ENCODE measurements at regions not wholly inside any gene's neighbourhood (a gene's known extent, or its start where the extent isn't known, plus 50 kb on each side); places are given as distances from the start of the nearest gene placed in this dataset.

DNA sequence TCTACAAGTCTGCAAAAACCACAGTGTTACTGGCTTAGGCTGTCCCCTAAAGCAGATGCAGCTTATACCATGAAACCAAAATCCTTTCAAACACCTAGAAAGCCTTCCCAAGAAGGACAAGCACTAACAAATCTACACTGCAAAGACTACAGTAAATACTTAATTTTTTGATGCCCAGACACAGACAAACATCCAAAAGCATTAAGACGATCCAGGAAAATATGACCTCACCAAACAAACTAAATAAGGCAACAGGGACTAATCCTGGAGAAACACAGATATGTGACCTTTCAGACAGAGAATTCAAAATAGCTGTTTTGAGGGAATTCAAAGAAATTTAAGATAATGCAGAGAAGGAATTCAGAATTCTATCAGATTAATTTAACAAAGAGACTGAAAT lies 423.5 kb downstream of the COL12A1 start:
- Histone ChIP-seq H3K36me3 (no peaks in the 10 kb centered on the region), H3K27ac (no peak overlapping the region), H3K4me3 (no peak overlapping the region), H3K27me3 (replicated peaks; ENCODE audit: insufficient read depth) (no peaks in the 10 kb centered on the region), H3K4me1 (replicated peaks) (no peaks in the 10 kb centered on the region), H3K9me3 (no peaks in the 10 kb centered on the region)
- intact Hi-C loops (cut with DNase I): no loop called here
- 74% methylated on average over 1 of the region's 1 CpG for WGBS
- no peak for DNase-seq (ENCODE audit: low spot score)
- TF ChIP-seq, protein P1, sequence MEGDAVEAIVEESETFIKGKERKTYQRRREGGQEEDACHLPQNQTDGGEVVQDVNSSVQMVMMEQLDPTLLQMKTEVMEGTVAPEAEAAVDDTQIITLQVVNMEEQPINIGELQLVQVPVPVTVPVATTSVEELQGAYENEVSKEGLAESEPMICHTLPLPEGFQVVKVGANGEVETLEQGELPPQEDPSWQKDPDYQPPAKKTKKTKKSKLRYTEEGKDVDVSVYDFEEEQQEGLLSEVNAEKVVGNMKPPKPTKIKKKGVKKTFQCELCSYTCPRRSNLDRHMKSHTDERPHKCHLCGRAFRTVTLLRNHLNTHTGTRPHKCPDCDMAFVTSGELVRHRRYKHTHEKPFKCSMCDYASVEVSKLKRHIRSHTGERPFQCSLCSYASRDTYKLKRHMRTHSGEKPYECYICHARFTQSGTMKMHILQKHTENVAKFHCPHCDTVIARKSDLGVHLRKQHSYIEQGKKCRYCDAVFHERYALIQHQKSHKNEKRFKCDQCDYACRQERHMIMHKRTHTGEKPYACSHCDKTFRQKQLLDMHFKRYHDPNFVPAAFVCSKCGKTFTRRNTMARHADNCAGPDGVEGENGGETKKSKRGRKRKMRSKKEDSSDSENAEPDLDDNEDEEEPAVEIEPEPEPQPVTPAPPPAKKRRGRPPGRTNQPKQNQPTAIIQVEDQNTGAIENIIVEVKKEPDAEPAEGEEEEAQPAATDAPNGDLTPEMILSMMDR (IDR thresholded peaks at IDR 0.05): no peak
- TF ChIP-seq POLR2AphosphoS5 (IDR thresholded peaks at IDR 0.05) (no peak), POLR2A (IDR thresholded peaks at IDR 0.05) (no peak)

DNA sequence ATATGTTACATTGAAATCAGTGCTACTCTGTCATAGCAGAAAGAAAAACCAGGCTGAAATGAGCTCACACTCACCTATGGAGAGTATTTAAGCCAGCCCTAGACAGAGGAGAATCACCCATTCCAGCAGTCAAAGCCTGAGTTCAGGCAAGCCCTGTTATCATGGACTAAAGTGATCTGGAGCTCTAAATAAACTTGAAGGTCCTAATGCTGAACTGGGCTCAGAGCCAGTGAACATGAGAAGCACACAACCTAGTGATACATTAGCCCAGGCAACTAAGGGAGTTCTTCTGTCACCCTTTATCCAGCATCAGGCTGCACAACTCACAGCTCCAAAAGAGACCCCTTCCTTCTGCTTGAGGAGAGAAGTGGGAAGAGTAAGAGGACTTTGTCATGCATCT lies 425.0 kb downstream of the COL12A1 start:
- no peak for DNase-seq (ENCODE audit: low spot score)

DNA sequence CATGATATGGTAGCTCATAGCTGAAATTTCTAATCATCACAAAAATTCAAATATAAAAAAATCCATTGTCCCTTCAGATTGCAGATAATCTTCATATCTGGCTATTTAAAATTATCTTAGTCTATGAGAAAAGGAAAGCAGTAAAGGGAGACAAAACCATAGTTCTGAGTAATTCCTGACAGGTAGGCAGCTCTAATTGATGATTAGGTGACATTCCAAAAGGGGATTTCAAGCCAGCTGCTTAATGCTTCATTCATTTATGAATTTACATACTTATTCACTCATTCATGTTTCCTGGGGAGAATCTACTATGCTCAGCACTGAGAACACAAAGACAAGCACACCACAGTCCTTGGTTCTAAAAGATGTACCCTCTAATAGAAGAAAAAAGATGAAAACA lies 437.1 kb downstream of the COL12A1 start:
- no peaks in the 10 kb centered on the region for H3K9me3 ChIP-seq
- intact Hi-C loops (cut with DNase I): no loop called here
- H3K27ac ChIP-seq: no peak overlapping the region

More for the DNA sequence above, 425.0 kb downstream of the COL12A1 start:
- Histone ChIP-seq H3K27me3 (replicated peaks; ENCODE audit: insufficient read depth) (no peaks in the 10 kb centered on the region), H3K9me3 (no peaks in the 10 kb centered on the region), H3K27ac (no peak overlapping the region), H3K36me3 (no peaks in the 10 kb centered on the region), H3K4me1 (replicated peaks) (no peaks in the 10 kb centered on the region), H3K4me3 (no peak overlapping the region)
- intact Hi-C loops (cut with DNase I): no loop called here
- no peak for TF ChIP-seq POLR2AphosphoS5 (IDR thresholded peaks at IDR 0.05)
- no peak for TF ChIP-seq POLR2A (IDR thresholded peaks at IDR 0.05)
- TF ChIP-seq, protein P1 (IDR thresholded peaks at IDR 0.05): no peak

DNA sequence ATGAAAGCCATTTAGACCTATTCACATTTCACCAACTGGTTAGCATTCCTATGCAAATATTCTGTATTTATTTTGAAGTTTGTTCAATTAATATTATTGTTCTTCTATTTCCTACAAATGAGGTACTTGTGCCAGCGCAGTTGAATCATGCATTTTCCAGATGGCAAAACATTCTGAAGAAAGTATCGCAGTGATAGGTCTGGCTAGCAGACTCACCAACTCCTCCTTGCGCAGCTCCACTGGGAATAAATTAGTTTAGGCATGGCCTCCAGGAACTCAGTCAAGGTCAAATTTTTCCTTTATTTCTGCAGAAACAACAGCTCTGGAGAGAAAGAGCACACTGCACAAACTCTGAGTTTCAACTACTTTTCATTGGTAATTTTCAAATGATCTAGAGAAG lies 437.7 kb downstream of the COL12A1 start:
- H3K27me3 ChIP-seq (replicated peaks; ENCODE audit: insufficient read depth): no peaks in the 10 kb centered on the region
- TF ChIP-seq POLR2AphosphoS5 (IDR thresholded peaks at IDR 0.05) (no peak), POLR2A (IDR thresholded peaks at IDR 0.05) (no peak)
- TF ChIP-seq, protein P1 (IDR thresholded peaks at IDR 0.05): no peak
- H3K27ac ChIP-seq: no peak overlapping the region
- no peaks in the 10 kb centered on the region for H3K36me3 ChIP-seq
- no peak for DNase-seq (ENCODE audit: low spot score)
- 74% methylated on average over 3 of the region's 3 CpGs for WGBS
- no peaks in the 10 kb centered on the region for H3K4me1 ChIP-seq (replicated peaks)
- no peak overlapping the region for H3K4me3 ChIP-seq
- no peaks in the 10 kb centered on the region for H3K9me3 ChIP-seq
- intact Hi-C loops (cut with DNase I): no loop called here

More for the DNA sequence above, 437.1 kb downstream of the COL12A1 start:
- Histone ChIP-seq H3K36me3 (no peaks in the 10 kb centered on the region), H3K27me3 (replicated peaks; ENCODE audit: insufficient read depth) (no peaks in the 10 kb centered on the region), H3K4me3 (no peak overlapping the region), H3K4me1 (replicated peaks) (no peaks in the 10 kb centered on the region)
- TF ChIP-seq POLR2A (IDR thresholded peaks at IDR 0.05): no peak
- TF ChIP-seq POLR2AphosphoS5 (IDR thresholded peaks at IDR 0.05): no peak
- TF ChIP-seq, protein P1 (IDR thresholded peaks at IDR 0.05): no peak
- DNase-seq (ENCODE audit: low spot score): no peak

DNA sequence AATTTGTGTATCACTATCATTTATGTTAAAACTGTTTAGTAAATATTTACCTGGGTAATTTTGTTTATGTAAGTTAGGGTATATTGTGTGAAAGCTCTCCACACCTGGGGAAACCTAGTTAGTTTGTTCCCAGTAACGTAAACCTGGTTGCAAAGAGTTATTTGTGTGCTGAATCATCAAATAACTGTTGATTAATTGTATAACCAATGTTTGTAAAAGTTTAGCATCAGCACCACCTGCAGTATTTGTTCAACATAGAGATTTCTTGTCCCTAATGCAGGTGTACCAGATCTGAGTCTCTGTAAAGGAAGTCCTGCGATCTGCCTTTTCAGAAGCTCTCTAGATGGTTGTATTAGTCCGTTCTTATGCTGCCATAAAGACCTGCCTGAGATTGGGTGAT lies 440.4 kb downstream of the COL12A1 start:
- Histone ChIP-seq H3K27ac (no peak overlapping the region), H3K4me3 (no peak overlapping the region), H3K4me1 (replicated peaks) (no peaks in the 10 kb centered on the region), H3K27me3 (replicated peaks; ENCODE audit: insufficient read depth) (no peaks in the 10 kb centered on the region), H3K9me3 (no peaks in the 10 kb centered on the region), H3K36me3 (no peaks in the 10 kb centered on the region)
- TF ChIP-seq POLR2A (IDR thresholded peaks at IDR 0.05): no peak
- TF ChIP-seq POLR2AphosphoS5 (IDR thresholded peaks at IDR 0.05): no peak
- TF ChIP-seq, protein P1 (IDR thresholded peaks at IDR 0.05): no peak
- intact Hi-C loops (cut with DNase I): no loop called here
- 78% methylated on average over 3 of the region's 3 CpGs for WGBS
- no peak for DNase-seq (ENCODE audit: low spot score)
